Astrocyte (in vitro differentiated cells and primary cell): ENCODE measurements at regions not wholly inside any gene's neighbourhood (a gene's known extent, or its start where the extent isn't known, plus 50 kb on each side); places are given as distances from the start of the nearest gene placed in this dataset.

Experiments used
- DNase-seq: peaks from one replicate; pipeline ENCODE4 v3.0.0-alpha.2; 2010; ENCODE audit warnings: low read depth
- FAIRE-seq: peaks from 2 replicates; lab custom pipeline; 2011; peaks lifted over from hg19 to GRCh38; lab: Jason Lieb, UNC
- H2AFZ ChIP-seq: 2 replicates; pipeline ENCODE4 v1.6.0; 2012; ENCODE audit warnings: low read depth, low read length, inconsistent platforms
- H3K27ac ChIP-seq: 2 replicates; pipeline ENCODE4 v1.5.1; 2011; ENCODE audit warnings: low read depth, low read length, inconsistent platforms
- H3K27me3 ChIP-seq: 2 replicates; pipeline ENCODE4 v1.6.0; 2011; ENCODE audit warnings: low read length, inconsistent platforms; ENCODE audit not compliant: insufficient read depth
- H3K36me3 ChIP-seq: 2 replicates; pipeline ENCODE4 v1.5.1; 2011; ENCODE audit warnings: low read length, inconsistent platforms; ENCODE audit not compliant: insufficient read depth
- H3K4me1 ChIP-seq: 2 replicates; pipeline ENCODE4 v1.5.1; 2011; ENCODE audit warnings: low read length, inconsistent platforms; ENCODE audit not compliant: insufficient read depth
- H3K4me2 ChIP-seq: 2 replicates; pipeline ENCODE4 v1.6.0; 2012; ENCODE audit warnings: low read length, inconsistent platforms
- H3K4me3 ChIP-seq: 2 replicates; pipeline ENCODE4 v1.5.1; 2011; ENCODE audit warnings: low read depth, mild to moderate bottlenecking, low read length, inconsistent platforms; ENCODE audit not compliant: insufficient read depth
- H3K79me2 ChIP-seq: 2 replicates; pipeline ENCODE4 v1.6.0; 2012; ENCODE audit warnings: mild to moderate bottlenecking, low read length, inconsistent platforms; ENCODE audit not compliant: insufficient read depth
- H3K9ac ChIP-seq: 2 replicates; pipeline ENCODE4 v1.6.0; 2012; ENCODE audit warnings: mild to moderate bottlenecking, low read length, inconsistent platforms
- H3K9me3 ChIP-seq: 2 replicates; pipeline ENCODE4 v1.5.1; 2012; ENCODE audit warnings: low read depth, mild to moderate bottlenecking, low read length, inconsistent platforms; ENCODE audit not compliant: insufficient read depth
- H4K20me1 ChIP-seq: 2 replicates; pipeline ENCODE4 v1.6.0; 2012; ENCODE audit warnings: low read length, inconsistent platforms; ENCODE audit not compliant: insufficient read depth
- H3K27ac Mint-ChIP-seq: one replicate; pipeline ENCODE4 v1.8.0; 2021; ENCODE audit warnings: mild to moderate bottlenecking, mixed read lengths; ENCODE audit not compliant: unreplicated experiment
- H3K27me3 Mint-ChIP-seq: one replicate; pipeline ENCODE4 v1.8.0; 2021; ENCODE audit warnings: low read depth, mixed read lengths; ENCODE audit not compliant: unreplicated experiment
- H3K36me3 Mint-ChIP-seq: one replicate; pipeline ENCODE4 v1.8.0; 2021; ENCODE audit warnings: low read depth, mixed read lengths; ENCODE audit not compliant: unreplicated experiment
- H3K4me1 Mint-ChIP-seq: one replicate; pipeline ENCODE4 v1.8.0; 2021; ENCODE audit warnings: low read depth, mixed read lengths; ENCODE audit not compliant: unreplicated experiment
- H3K4me3 Mint-ChIP-seq: one replicate; pipeline ENCODE4 v1.8.0; 2021; ENCODE audit warnings: mild to moderate bottlenecking, moderate library complexity, mixed read lengths; ENCODE audit not compliant: unreplicated experiment
- H3K9me3 Mint-ChIP-seq: one replicate; pipeline ENCODE4 v1.8.0; 2021; ENCODE audit warnings: mild to moderate bottlenecking, mixed read lengths; ENCODE audit not compliant: unreplicated experiment
- EZH2 ChIP-seq: IDR thresholded peaks from 2 replicates; pipeline ENCODE4 v1.6.1; 2012; ENCODE audit warnings: mild to moderate bottlenecking, low read length, inconsistent platforms; ENCODE audit not compliant: insufficient read depth
- TF ChIP-seq, protein P1 (sequence below): IDR thresholded peaks from 2 replicates; pipeline ENCODE4 v1.5.1; 2011; ENCODE audit warnings: low read depth, mild to moderate bottlenecking, inconsistent platforms, low read length, moderate library complexity; ENCODE audit not compliant: insufficient read depth

DNA sequence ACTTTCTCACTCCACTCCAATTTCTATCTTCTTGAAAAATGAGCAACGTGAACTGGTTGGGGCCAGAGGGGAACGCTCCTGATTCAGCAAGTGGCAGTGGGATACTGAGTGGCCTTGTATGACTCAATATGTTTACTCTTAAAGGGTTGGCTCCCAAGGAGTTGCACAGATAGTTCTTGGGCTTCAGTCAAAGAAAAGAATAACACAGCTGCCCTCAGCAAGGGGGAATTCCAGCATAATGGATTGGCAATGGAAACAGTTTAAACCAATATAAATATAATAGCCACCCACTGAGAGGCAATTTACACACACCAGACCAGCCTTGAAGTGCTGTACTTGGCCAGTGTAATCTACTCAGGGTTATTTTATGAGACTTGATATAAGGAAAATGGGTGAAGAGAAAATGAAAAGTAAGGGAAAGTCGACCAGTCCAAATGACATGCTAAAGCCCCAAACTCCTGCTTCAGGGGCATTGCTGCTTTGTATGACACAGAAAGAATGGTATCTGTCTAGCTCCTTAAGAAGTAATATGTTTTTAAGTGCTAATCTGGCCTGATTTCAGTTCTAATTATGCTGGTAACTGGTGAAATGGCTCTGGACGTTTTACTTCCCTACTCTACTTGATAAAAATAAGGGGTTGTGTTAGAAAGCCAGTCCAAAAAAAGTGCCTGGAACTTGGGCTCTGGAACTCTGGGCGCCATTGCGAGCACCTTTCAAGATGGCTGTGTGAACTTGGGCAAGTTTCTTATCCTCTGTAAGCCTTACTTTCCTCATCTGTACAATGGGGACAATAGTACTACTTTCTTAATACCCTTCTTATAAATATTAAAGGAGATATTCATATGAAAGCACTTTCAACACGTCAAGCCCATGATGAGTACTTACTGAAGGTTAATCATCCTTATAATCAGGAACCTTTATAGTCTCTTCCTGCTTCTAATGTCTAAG, 712.9 kb upstream of the MAP3K7 start:
- H3K27me3 Mint-ChIP-seq, result peaks cover 4% of the 10 kb centered on the region
- no peak overlapping the region for H3K4me3 Mint-ChIP-seq
- H3K4me2 ChIP-seq, result peak overlapping the region; percentile 61

GRCh38 chr6:91298543-91299145, 711.8 kb upstream of the MAP3K7 start:
- no peak for TF ChIP-seq EZH2
- TF ChIP-seq, protein P1, sequence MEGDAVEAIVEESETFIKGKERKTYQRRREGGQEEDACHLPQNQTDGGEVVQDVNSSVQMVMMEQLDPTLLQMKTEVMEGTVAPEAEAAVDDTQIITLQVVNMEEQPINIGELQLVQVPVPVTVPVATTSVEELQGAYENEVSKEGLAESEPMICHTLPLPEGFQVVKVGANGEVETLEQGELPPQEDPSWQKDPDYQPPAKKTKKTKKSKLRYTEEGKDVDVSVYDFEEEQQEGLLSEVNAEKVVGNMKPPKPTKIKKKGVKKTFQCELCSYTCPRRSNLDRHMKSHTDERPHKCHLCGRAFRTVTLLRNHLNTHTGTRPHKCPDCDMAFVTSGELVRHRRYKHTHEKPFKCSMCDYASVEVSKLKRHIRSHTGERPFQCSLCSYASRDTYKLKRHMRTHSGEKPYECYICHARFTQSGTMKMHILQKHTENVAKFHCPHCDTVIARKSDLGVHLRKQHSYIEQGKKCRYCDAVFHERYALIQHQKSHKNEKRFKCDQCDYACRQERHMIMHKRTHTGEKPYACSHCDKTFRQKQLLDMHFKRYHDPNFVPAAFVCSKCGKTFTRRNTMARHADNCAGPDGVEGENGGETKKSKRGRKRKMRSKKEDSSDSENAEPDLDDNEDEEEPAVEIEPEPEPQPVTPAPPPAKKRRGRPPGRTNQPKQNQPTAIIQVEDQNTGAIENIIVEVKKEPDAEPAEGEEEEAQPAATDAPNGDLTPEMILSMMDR, result no peak
- H3K4me3 Mint-ChIP-seq, result no peak overlapping the region
- no peaks in the 10 kb centered on the region for H3K36me3 ChIP-seq

More for the DNA sequence above, 712.9 kb upstream of the MAP3K7 start:
- H4K20me1 ChIP-seq, result no peaks in the 10 kb centered on the region
- no peak overlapping the region for H2AFZ ChIP-seq
- H3K4me3 ChIP-seq, result no peak overlapping the region
- H3K27me3 ChIP-seq, result no peaks in the 10 kb centered on the region
- peaks cover 7% of the 10 kb centered on the region for H3K9me3 Mint-ChIP-seq
- no peaks in the 10 kb centered on the region for H3K9me3 ChIP-seq
- FAIRE-seq (no peak), DNase-seq (peak; percentile 97)
- no peaks in the 10 kb centered on the region for H3K36me3 ChIP-seq
- no peaks in the 10 kb centered on the region for H3K79me2 ChIP-seq
- TF ChIP-seq EZH2, result no peak
- TF ChIP-seq, protein P1, result no peak
- no peaks in the 10 kb centered on the region for H3K36me3 Mint-ChIP-seq
- peak overlapping the region; percentile 52 for H3K9ac ChIP-seq
- peaks cover 14% of the 10 kb centered on the region for H3K4me1 Mint-ChIP-seq
- peaks cover 15% of the 10 kb centered on the region for H3K4me1 ChIP-seq
- H3K27ac ChIP-seq, result peak overlapping the region; percentile 77
- H3K27ac Mint-ChIP-seq, result peak overlapping the region; percentile 97

More at GRCh38 chr6:91298543-91299145, 711.8 kb upstream of the MAP3K7 start:
- FAIRE-seq (no peak), DNase-seq (peak; percentile 46)
- Histone ChIP-seq H3K9ac (peak overlapping the region; percentile 52), H3K4me2 (peak overlapping the region; percentile 61), H3K4me3 (no peak overlapping the region), H3K27me3 (no peaks in the 10 kb centered on the region), H3K79me2 (no peaks in the 10 kb centered on the region), H3K4me1 (peaks cover 15% of the 10 kb centered on the region), H4K20me1 (no peaks in the 10 kb centered on the region), H3K27ac (peak overlapping the region; percentile 77), H2AFZ (no peak overlapping the region), H3K9me3 (no peaks in the 10 kb centered on the region)
- Mint-ChIP-seq H3K36me3 (no peaks in the 10 kb centered on the region), H3K27me3 (peaks cover 4% of the 10 kb centered on the region), H3K9me3 (peaks cover 7% of the 10 kb centered on the region), H3K4me1 (peaks cover 14% of the 10 kb centered on the region), H3K27ac (peak overlapping the region; percentile 17)
